ENCODE measurements at regions not wholly inside any gene's neighbourhood (a gene's known extent, or its start where the extent isn't known, plus 50 kb on each side); places are given as distances from the start of the nearest gene placed in this dataset.

DNA sequence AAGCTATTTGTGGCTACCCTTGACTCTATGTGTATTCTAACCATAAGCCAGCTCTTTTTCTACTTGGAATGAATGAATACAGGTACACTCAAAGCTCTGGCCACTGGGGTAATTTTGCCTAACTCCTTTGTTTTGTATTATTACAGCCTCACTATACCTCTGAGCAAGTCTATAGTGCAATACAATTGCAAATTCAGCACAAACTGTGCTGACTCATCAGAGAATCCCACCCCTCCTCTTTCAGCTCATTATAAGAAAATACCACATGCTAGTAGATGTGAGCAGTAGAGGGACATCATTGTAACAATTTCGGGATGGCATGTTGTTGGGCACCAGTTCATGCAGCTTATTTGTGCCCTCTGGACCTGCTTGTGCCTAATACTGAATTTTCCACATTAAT lies 1382.2 kb downstream of the SLITRK5 start:
- TF ChIP-seq, protein P1, sequence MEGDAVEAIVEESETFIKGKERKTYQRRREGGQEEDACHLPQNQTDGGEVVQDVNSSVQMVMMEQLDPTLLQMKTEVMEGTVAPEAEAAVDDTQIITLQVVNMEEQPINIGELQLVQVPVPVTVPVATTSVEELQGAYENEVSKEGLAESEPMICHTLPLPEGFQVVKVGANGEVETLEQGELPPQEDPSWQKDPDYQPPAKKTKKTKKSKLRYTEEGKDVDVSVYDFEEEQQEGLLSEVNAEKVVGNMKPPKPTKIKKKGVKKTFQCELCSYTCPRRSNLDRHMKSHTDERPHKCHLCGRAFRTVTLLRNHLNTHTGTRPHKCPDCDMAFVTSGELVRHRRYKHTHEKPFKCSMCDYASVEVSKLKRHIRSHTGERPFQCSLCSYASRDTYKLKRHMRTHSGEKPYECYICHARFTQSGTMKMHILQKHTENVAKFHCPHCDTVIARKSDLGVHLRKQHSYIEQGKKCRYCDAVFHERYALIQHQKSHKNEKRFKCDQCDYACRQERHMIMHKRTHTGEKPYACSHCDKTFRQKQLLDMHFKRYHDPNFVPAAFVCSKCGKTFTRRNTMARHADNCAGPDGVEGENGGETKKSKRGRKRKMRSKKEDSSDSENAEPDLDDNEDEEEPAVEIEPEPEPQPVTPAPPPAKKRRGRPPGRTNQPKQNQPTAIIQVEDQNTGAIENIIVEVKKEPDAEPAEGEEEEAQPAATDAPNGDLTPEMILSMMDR (IDR thresholded peaks at IDR 0.05) = no peak
- TF ChIP-seq ZNF416 (CRISPR knock-in tag; IDR thresholded peaks at IDR 0.05) (no peak), TEAD4 (CRISPR knock-in tag; IDR thresholded peaks at IDR 0.05) (no peak), NR1H2 (CRISPR knock-in tag; IDR thresholded peaks at IDR 0.05) (no peak), SP1 (CRISPR knock-in tag; conservative IDR thresholded peaks at IDR 0.05) (no peak), CBFB (CRISPR knock-in tag; IDR thresholded peaks at IDR 0.05; ENCODE audit: low read depth) (no peak), ESRRA (CRISPR knock-in tag; IDR thresholded peaks at IDR 0.05; ENCODE audit: borderline replicate concordance) (no peak), ZNF317 (CRISPR knock-in tag; IDR thresholded peaks at IDR 0.05; ENCODE audit: borderline replicate concordance, low read depth) (no peak), JUN (CRISPR knock-in tag; IDR thresholded peaks at IDR 0.05) (no peak), KAT7 (CRISPR knock-in tag; IDR thresholded peaks at IDR 0.05; ENCODE audit: borderline replicate concordance) (no peak), RELA (CRISPR knock-in tag; IDR thresholded peaks at IDR 0.05; ENCODE audit: borderline replicate concordance) (no peak)
- TF ChIP-seq, protein P2, sequence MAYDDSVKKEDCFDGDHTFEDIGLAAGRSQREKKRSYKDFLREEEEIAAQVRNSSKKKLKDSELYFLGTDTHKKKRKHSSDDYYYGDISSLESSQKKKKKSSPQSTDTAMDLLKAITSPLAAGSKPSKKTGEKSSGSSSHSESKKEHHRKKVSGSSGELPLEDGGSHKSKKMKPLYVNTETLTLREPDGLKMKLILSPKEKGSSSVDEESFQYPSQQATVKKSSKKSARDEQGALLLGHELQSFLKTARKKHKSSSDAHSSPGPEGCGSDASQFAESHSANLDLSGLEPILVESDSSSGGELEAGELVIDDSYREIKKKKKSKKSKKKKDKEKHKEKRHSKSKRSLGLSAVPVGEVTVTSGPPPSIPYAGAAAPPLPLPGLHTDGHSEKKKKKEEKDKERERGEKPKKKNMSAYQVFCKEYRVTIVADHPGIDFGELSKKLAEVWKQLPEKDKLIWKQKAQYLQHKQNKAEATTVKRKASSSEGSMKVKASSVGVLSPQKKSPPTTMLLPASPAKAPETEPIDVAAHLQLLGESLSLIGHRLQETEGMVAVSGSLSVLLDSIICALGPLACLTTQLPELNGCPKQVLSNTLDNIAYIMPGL (CRISPR knock-in tag; IDR thresholded peaks at IDR 0.05) = no peak
